ENCODE measurements at regions not wholly inside any gene's neighbourhood (a gene's known extent, or its start where the extent isn't known, plus 50 kb on each side); places are given as distances from the start of the nearest gene placed in this dataset.
"Not testable (repeated sequence)": the region's sequence is repeated elsewhere in the genome, so short reads cannot be mapped to it uniquely, and the experiment has no call there.

GRCh38 chr20:51275826-51276225 is 252.9 kb upstream of the KCNG1 start:
- intact Hi-C loops (cut with DNase I) = no loop called here
- H3K4me3 ChIP-seq = no peak overlapping the region
- no peak for DNase-seq (ENCODE audit: extremely low spot score)
- H3K4me1 ChIP-seq = peaks cover 0 to 11% (median 3%) of the 10 kb centered on the region in 4 donors
- no peaks in the 10 kb centered on the region for H3K36me3 ChIP-seq
- WGBS = 61% methylated on average over 14 of the region's 14 CpGs
- peaks cover 0 to 10% (median 1%) of the 10 kb centered on the region in 4 donors for H3K9me3 ChIP-seq
- H3K27ac ChIP-seq (replicated peaks in 1 of 4) = no peak overlapping the region
- TF ChIP-seq EP300 (IDR thresholded peaks at IDR 0.05) = no peak
- peaks cover 0 to 62% (median 0%) of the 10 kb centered on the region in 4 donors for H3K27me3 ChIP-seq

- no peaks in the 10 kb centered on the region for H3K36me3 ChIP-seq
- 69% methylated on average over 5 of the region's 5 CpGs for WGBS
- H3K27ac ChIP-seq (replicated peaks in 1 of 4) = no peak overlapping the region
- H3K9me3 ChIP-seq = peaks cover 0 to 16% (median 4%) of the 10 kb centered on the region in 4 donors
- TF ChIP-seq POLR2AphosphoS5 (IDR thresholded peaks at IDR 0.05) (no peak), CTCF (IDR thresholded peaks at IDR 0.05) (no peak), POLR2A (IDR thresholded peaks at IDR 0.05; ENCODE audit: low read depth) (no peak), EP300 (IDR thresholded peaks at IDR 0.05) (no peak)
- no peak overlapping the region for H3K4me3 ChIP-seq
- no peak for DNase-seq (ENCODE audit: extremely low spot score)
- peaks cover 0 to 59% (median 0%) of the 10 kb centered on the region in 4 donors for H3K27me3 ChIP-seq
- intact Hi-C loops (cut with DNase I) = no loop called here
- H3K4me1 ChIP-seq = peaks cover 0 to 11% (median 3%) of the 10 kb centered on the region in 4 donors
Observed at GRCh38 chr20:51275181-51275580, 252.3 kb upstream of the KCNG1 start.

GRCh38 chr20:51272401-51272800 is 249.5 kb upstream of the KCNG1 start:
- H3K9me3 ChIP-seq = peaks cover 0 to 10% (median 4%) of the 10 kb centered on the region in 4 donors
- H3K4me1 ChIP-seq = peaks cover 0 to 11% (median 3%) of the 10 kb centered on the region in 4 donors
- 29% methylated on average over 5 of the region's 5 CpGs for WGBS
- no peaks in the 10 kb centered on the region for H3K36me3 ChIP-seq
- no peak for DNase-seq (ENCODE audit: extremely low spot score)
- H3K27me3 ChIP-seq = peaks cover 0 to 31% (median 0%) of the 10 kb centered on the region in 4 donors
- no peak for TF ChIP-seq CTCF (IDR thresholded peaks at IDR 0.05)
- TF ChIP-seq EP300 (IDR thresholded peaks at IDR 0.05) = no peak
- no peak for TF ChIP-seq POLR2AphosphoS5 (IDR thresholded peaks at IDR 0.05)
- TF ChIP-seq POLR2A (IDR thresholded peaks at IDR 0.05; ENCODE audit: low read depth) = no peak
- intact Hi-C loops (cut with DNase I) = no loop called here
- no peak overlapping the region for H3K4me3 ChIP-seq
- H3K27ac ChIP-seq (replicated peaks in 1 of 4) = no peak overlapping the region

GRCh38 chr20:51271931-51272330 is 249.0 kb upstream of the KCNG1 start:
- intact Hi-C loops (cut with DNase I) = no loop called here
- Histone ChIP-seq H3K4me3 (no peak overlapping the region), H3K9me3 (peaks cover 0 to 10% (median 4%) of the 10 kb centered on the region in 4 donors), H3K27ac (replicated peaks in 1 of 4) (no peak overlapping the region), H3K27me3 (peaks cover 0 to 27% (median 0%) of the 10 kb centered on the region in 4 donors), H3K36me3 (no peaks in the 10 kb centered on the region), H3K4me1 (peaks cover 0 to 11% (median 3%) of the 10 kb centered on the region in 4 donors)
- no peak for TF ChIP-seq CTCF (IDR thresholded peaks at IDR 0.05)
- no peak for DNase-seq (ENCODE audit: extremely low spot score)
- WGBS = 80% methylated on average over 7 of the region's 7 CpGs

GRCh38 chr20:51271289-51271688 is 248.4 kb upstream of the KCNG1 start:
- DNase-seq (ENCODE audit: extremely low spot score); H3K9me3 ChIP-seq; H3K4me1 ChIP-seq; H3K36me3 ChIP-seq; H3K27ac ChIP-seq (replicated peaks in 1 of 4); H3K4me3 ChIP-seq; intact Hi-C loops (cut with DNase I): not testable (repeated sequence)
- peaks cover 0 to 27% (median 0%) of the 10 kb centered on the region in 4 donors for H3K27me3 ChIP-seq
- 93% methylated on average over 2 of the region's 2 CpGs for WGBS

- Histone ChIP-seq H3K4me3 (no peak overlapping the region), H3K27me3 (peaks cover 0 to 12% (median 0%) of the 10 kb centered on the region in 4 donors), H3K27ac (replicated peaks in 1 of 4) (no peak overlapping the region), H3K36me3 (no peaks in the 10 kb centered on the region), H3K9me3 (peaks cover 0 to 15% (median 4%) of the 10 kb centered on the region in 4 donors), H3K4me1 (no peaks in the 10 kb centered on the region)
- intact Hi-C loops (cut with DNase I) = no loop called here
- DNase-seq (ENCODE audit: extremely low spot score) = no peak
- WGBS = 79% methylated on average over 4 of the region's 4 CpGs
- TF ChIP-seq POLR2AphosphoS5 (IDR thresholded peaks at IDR 0.05) (no peak), EP300 (IDR thresholded peaks at IDR 0.05) (no peak), CTCF (IDR thresholded peaks at IDR 0.05) (no peak), POLR2A (IDR thresholded peaks at IDR 0.05; ENCODE audit: low read depth) (no peak)
Observed at GRCh38 chr20:51269671-51270070, 246.8 kb upstream of the KCNG1 start.

Measured in esophagus muscularis mucosa (tissue), 4 donors.